ENCODE measurements at regions not wholly inside any gene's neighbourhood (a gene's known extent, or its start where the extent isn't known, plus 50 kb on each side); places are given as distances from the start of the nearest gene placed in this dataset.

- no peak for DNase-seq
These were observed 1198.9 kb upstream of the PCDH7 start for GRCh38 chr4:29521281-29521680.

DNA sequence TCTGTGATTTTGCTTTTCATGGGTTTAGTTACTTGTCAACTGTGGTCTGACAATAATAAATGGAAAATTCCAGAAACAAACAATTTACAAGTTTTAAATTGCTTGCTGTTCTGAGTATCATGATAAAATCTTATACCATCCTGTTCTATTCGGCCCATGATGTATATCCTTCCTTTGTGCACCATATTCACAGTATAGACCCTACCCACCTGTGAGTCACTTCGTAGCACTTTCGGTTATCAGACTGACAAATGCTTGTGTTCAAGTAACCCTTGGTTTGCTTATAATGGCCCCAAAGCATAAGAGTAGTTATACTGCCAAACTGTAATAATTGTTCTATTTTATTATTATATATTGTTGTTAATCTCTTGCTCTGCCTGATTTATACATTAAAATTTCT is 1183.4 kb upstream of the PCDH7 start:
- DNase-seq, result no peak

DNA sequence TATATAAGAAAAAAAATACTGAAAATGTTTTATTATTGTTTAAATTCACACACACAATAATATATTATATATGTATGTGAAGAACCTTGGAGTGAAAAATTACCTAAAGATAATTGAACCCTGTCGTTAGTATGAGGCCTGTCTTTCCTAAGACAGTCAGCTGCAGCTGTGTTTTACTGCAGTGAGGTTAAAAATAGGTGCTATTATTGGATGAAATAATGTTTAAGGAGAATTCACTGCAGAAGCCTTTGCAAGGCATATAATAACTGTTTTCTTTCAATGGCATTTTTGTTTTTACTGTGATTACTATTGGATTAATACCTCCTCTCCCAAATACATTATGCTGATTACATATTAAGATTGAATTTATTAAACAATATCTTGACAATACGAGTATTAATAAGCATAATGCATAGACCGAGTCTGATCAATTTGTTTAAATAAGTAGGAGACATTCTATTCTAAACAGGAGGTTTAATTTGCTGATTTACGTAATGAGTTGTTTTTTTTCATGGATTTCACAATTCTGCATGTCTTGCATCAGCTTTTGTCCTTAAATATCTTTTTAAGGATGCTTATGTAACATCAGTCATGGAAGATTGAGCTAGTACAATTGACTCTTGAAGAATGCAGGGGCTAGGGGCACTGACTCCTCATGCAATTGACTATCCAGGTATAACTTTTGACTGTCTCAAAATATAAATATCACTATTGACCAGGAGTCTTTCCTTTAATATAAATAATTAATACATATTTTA is 1181.1 kb upstream of the PCDH7 start:
- no peak for DNase-seq

DNA sequence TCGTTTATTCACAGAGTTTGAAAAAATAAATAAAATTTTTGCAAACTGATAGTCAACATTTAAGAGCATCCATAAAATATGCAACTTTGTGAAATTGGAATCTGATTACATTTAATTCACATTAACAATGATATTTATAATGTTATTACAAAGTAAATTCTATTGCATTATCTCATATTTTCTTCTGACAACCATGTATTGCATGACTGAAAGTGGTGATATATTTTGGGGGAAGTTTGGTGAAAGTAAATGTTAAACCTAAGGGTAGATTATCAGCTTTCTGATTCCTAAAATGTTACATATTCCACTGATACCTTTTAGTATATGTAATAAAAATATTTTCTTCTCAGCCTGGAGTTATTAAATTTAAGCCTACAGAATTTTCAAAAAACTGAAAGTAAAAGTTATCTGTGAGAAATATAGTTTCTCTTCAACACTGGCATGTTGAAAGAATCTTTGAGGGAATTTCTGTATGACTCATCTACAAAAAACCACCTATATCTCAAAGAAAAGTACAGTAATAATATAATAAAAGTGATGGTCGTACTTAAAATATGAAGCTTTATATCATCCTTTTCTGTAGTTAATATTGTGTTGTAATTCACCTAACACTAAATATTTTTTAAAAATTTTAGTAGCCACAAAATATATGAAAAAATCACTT is 1179.6 kb upstream of the PCDH7 start:
- DNase-seq, result no peak

- DNase-seq, result no peak
These were observed 1178.4 kb upstream of the PCDH7 start for GRCh38 chr4:29541757-29542156.

DNA sequence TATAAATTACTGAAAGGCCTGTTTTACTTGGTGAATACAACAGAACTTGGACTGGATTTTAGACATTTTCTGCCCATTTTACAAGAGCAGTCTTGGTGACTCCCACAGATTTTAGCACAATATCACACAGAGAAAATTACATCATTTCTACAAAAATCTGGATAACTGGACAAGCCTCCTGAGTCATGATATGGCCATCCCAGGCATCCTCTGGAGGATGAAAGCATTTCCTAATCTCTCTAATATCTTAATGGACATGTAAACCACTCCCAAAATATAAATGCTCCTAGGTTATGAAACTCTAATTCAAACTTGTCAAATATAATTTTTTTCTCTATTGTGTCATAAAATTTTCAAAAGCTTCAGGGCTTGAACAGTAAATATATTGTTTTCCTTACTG is 1170.8 kb upstream of the PCDH7 start:
- DNase-seq, result no peak

DNA sequence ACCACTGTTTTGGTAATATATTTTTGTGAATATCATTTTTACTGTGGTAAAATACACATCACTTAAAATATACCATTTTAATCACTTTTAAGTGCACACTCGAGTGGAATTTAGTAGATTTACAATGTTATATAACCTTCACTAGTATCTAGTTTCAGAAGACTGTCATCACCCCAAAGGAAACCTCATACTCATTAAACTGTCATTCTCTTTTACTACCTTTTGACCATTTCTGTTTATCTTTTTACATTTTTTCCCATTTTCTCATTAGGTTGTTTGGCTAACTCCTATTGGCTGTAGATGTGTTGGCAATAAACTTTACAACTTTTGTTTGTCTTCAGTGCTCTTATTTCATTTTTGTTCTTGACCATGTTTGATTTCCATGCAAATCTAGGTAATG is 1168.3 kb upstream of the PCDH7 start:
- DNase-seq, result peak in 1 of 2 experiments; percentile 3

DNA sequence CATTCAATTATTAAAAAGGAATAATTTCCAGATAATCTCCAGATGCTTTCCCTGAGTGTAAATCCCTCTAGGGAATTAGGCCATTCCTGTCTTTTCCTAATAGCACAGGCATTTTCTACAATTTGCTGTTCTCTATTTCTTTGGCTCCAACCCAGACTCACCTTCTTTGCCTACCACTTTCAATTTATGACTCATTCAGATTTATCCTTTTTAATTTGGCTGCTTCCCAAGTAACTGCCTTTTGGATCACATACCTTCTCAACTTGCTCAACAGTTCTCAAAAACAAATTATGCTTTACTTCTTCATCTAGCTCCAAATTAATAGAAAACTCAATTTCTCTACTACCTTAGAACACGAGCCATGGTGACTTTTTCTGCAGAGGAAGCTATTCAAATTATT is 1166.3 kb upstream of the PCDH7 start:
- DNase-seq, result peak; percentile 63 to 85

GRCh38 chr4:29558789-29559188 is 1161.4 kb upstream of the PCDH7 start:
- no peak for DNase-seq

- no peak for DNase-seq
These were observed 1160.9 kb upstream of the PCDH7 start for GRCh38 chr4:29559286-29559685.

DNA sequence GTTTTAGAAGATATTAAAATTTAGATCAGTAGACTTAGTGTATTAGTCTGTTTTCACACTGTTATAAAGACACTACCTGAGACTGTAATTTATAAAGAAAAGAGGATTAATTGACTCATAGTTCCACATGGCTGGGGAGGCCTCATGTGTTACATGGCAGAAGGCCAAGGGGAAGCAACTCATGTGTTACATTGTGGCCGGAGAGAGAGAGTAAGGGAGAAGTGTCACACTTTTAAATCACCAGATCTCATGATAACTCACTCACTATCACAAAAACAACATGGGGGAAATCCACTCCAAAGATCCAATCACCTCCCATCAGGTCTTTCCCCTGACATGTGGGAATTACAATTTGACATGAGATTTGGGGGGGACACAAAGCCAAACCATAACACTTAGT is 1159.7 kb upstream of the PCDH7 start:
- peak; percentile 24 to 62 for DNase-seq

DNA sequence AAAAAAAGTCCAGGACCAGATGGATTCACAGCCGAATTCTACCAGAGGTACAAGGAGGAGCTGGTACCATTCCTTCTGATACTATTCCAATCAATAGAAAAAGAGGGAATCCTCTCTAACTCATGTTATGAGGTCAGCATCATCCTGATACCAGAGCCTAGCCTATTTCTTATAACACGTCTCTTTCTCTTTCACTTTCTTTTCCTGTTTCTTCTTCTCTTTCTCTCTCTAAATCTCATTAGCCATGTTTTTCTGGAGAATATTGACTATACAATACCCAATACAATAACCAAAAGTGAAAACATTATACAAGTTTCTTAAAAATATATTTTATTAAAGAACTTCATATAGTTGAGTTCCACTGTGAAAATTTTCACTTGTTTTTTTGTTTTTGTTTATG is 1154.9 kb upstream of the PCDH7 start:
- no peak for DNase-seq

DNA sequence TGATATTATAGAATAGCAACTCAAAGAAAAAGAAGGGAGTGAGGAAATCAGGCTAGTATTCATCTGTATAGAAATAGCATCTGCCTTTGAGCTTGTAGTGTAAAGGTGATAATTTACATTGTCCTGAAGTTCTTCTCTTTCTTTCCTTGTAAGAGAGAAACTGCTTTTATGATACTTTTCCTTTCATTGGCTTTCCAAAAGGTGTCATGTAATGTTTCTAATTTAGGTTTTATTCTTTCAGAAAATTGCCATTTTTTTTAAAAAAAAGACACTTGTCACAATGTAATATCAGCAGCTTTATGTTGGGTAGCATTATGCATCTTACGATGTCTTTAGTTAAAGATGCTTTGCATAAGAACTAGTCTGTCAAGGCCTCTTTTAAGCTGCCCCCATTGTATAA is 1153.8 kb upstream of the PCDH7 start:
- DNase-seq, result no peak

GRCh38 chr4:29571322-29571721 is 1148.8 kb upstream of the PCDH7 start:
- DNase-seq, result no peak

DNA sequence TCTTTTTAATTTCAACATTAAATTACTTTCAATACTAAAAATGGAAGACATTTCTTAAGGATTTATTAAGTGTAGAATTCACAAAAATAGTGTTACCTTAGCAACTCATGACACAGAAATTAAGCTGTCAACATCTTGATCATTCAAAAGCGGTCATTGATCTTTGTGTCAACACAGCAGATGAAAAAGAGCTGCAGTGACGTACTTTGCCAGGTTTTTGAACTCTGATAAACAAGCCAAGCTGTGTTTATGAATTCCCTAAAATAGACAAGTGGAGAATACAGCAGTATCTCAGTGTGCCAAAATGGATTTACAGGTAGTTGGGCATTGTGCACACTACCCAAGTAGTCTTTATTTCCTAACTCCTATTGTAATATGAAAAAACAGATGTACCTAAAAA is 1141.8 kb upstream of the PCDH7 start:
- DNase-seq, result no peak

DNA sequence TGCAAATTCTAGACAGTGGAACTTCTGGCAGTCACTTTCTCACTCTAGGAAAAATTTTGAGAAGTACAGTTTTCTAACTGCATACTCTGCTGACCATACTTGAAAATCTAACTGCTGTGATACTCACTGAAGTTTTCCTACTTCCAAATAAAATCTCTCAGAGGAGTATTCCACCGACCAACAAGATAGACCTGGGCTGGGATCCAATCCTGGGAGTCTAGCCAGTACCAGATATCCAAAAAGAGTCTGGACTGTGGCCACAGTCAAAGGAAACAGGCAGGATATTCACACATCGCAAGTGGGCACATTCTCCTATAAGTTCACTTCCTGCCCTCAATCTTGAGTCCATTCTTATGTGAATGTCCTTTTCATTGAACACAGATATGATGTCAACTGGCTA is 1138.7 kb upstream of the PCDH7 start:
- no peak for DNase-seq

- no peak for DNase-seq
These were observed 1131.6 kb upstream of the PCDH7 start for GRCh38 chr4:29588617-29589016.

DNA sequence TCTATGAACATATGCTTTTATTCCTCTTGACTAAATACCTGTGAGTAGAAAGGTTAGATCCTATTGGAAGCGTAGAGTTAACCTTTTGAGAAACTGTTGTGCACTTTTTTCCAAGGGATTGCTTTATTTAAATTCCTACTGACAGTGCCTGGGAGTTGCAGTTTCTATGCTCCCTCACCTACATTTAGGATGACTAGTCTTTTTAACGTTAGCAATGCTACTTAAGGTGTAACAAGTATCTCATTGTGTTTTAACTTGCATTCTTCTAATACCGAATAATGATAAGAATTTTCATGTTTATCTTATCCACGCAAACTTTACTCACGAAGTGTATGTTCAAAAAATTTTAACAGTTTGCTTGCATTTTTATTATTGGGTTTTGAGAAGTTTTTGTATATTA is 1123.9 kb upstream of the PCDH7 start:
- no peak for DNase-seq

DNA sequence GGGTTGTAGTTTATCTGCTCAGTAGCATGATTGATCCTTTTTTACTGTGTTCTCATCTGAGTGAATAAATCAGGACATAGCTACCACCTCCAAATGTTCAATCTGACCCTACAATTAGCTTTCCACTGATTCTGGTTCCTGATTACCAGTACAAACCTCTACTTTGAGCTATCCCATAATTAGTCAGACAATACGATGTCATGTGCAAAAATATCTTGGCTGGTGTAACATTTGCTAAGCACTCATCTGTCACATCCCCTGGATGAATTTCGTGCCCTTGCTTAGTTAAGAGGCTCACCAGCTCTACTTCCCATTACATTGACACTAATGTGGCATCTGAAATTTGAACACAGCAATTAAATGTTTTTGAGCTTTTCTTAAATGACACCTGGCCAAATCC is 1101.0 kb upstream of the PCDH7 start:
- no peak for DNase-seq

DNA sequence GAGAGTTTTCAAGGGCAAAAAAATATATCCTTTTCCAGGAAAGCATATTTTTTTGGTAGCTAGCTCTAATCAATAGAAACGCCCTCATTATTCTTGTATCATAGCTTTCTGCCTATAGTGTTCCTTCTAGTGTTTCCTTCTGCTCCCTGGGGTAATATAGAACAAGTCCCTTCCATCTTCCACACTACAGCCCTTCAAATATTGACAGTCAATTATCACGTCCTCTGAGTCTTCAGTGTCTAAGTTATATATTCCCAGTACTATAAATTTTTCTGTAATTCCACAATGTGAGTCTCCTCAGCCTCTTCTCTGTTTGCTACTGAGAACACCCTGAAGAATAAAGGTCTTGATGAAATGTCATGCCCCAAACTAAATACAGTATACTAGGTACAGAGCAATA is 1088.0 kb upstream of the PCDH7 start:
- no peak for DNase-seq

- no peak for DNase-seq
These were observed 1083.2 kb upstream of the PCDH7 start for GRCh38 chr4:29636961-29637360.

DNA sequence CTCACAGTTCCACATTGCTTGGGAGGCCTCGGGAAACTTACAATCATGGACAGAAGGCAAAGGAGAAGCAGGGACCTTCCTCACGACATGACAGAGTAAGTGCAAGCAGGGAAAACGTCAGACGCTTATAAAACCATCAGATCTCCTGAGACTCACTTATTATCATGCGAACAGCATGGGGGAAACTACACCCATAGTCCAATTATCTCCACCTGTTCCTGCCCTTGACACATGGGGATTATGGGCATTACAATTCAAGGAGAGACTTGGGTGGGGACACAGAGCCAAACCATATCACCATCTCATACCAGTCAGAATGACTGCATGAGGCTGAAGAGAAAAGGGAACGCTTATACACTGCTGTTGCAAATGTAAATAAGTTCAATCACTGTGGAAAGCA is 1066.9 kb upstream of the PCDH7 start:
- peak; percentile 1 to 38 for DNase-seq

GRCh38 chr4:29680644-29681043 is 1039.5 kb upstream of the PCDH7 start:
- DNase-seq, result no peak

GRCh38 chr4:29704059-29704458 is 1016.1 kb upstream of the PCDH7 start:
- no peak for DNase-seq

DNA sequence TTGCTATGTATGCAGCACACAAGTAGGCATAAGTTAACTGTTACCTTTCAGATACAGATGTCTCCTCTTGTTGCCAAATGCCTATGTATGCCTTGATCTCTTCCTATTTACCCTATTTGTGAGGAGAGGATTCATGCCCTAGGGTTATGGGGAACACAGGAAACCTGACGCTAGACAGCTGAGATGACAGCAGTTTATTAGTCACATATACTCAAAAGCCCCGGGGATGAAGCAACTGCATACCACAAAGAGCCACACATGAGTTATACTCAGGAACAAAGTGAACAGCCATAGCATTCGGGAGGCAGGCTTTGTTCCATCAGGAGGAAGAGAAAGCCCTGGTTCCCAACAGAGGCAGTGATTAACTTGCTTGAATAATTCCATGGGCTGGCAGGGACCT is 1011.7 kb upstream of the PCDH7 start:
- no peak for DNase-seq

All from NCI-H524 (cell line).